Kidney glomerular epithelial cell (primary cell): ENCODE measurements at regions not wholly inside any gene's neighbourhood (a gene's known extent, or its start where the extent isn't known, plus 50 kb on each side); places are given as distances from the start of the nearest gene placed in this dataset.

Source experiments
- DNase-seq: peaks from one replicate; lab custom pipeline; 2025; lab: John Stamatoyannopoulos, UW

DNA sequence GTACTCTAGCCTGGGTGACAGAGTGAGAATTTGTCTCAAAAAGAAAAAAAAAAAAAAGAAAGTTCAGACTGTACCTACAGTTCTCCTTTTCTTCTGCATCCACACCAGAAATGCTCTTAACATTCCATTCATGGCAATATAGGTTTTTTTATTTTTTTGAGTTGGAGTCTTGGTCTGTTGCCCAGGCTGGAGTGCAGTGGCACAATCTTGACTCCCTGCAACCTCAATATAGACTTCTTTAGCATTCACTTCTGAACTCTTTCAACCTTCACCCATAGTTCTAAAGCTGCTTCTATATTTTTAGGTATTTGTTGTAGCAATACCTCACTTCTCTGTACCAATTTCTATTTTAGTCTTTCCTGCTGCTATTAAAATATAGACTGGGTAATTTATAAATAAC is 1095.7 kb downstream of the FLRT2 start:
- DNase-seq: no peak

DNA sequence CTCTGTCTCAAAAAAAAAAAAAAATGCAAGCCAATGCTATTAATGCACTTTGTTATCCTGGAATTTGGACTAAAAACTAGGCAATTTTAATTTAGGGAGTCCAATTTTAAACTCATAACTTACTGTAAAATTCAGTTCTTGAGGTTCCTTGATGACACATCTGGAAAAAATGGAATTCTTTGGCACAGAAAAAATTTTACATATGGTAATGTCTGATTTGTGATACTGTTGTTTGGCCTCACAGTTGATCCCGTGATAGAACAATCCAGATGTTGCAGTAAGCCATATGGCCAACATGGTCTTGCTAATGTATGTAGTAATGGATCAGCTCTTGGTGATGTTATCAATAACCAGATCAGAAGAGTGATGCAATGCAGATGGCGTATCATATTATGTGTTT is 1089.8 kb downstream of the FLRT2 start:
- DNase-seq: no peak

DNA sequence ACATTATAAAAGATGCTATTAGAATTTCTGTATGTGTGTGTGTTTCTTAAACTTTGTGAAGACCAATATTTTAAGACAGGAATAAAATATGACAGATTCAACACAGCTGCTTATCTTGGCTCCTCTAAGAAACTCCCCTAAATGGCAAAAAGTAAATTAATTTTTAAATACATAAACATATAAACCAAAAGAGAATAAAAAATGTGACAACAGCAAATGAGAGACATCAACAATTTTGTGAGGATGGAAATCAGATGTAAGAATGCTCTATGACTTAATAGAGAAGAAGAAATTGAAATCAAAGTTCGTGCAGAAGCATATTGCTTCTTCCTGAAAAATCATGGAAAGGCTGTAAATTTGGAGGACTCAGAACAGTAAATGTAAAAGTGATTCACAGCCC is 1083.8 kb downstream of the FLRT2 start:
- no peak for DNase-seq

DNA sequence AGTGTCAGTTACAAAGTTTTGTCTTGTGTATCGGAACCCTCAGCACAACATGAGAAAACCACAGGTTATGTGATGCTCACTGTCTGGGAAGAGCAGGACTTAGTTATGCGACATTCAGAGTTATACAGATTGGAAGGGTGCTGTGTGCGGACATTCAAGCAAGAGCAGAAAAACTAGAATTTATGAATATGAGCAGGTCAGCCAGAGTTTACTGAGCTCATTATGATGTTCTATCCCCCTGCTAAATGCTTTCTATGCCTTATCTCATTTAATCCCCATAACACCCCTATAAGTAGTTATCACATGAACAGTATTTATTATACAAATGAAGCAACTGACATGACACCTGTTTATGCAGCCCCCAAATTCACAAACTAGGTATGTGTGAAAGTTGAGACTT is 1083.2 kb downstream of the FLRT2 start:
- DNase-seq: no peak

DNA sequence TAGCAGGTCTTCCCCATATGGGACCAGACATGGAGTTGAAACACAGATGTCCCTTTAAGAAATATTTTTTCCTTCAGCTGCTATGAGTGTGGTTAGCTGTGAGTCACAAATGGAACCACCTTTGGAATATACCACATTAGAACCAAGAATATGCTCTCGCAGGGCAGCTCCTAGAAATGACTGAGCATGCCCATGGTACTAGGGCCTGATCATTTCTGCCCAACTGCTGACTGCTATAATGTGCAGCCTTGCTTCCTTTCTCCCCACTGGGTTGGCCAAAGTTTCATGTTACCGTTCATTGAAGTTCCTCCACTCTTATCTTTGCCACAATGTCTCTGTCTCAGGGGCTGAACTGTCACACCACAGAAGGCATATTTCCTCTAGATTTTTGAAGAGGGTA is 1074.6 kb downstream of the FLRT2 start:
- no peak for DNase-seq

DNA sequence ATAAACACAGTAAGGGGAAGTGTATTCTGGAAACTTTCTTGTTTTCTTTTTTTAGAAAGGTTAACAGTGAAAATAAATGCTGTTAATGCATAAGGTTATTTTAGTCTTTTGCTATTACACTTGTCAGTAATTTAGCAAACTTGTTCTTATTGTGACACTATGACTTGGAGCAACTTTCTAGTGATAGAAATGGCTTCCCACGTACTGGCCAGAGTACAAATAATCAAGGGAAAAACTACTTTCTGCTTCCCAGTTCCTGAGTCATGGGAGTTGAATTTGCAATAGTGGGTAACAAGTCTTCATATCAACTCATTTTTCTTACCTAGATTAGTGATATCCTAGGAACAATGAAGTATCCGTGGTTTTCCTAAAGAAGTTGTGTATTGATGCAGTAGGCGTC is 1072.3 kb downstream of the FLRT2 start:
- DNase-seq: no peak

DNA sequence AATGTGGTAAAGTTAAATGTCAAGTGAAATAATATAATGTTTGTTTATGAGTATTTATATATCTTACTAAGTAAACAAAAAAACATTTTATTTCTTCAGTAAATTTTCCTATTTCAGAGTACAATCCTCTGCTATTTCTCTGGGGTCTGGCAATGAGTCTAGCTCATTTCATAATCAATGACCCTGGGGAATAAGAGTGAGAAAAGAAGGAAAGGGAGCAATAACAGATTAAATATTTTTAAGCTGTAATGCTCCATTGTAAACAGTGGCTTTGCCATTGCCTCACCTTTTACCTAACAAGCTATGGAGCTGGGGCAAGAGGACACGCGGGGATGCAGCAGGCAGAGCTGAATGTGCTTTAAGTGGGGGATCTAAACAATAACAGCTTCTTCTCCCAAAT is 1071.9 kb downstream of the FLRT2 start:
- DNase-seq: no peak

DNA sequence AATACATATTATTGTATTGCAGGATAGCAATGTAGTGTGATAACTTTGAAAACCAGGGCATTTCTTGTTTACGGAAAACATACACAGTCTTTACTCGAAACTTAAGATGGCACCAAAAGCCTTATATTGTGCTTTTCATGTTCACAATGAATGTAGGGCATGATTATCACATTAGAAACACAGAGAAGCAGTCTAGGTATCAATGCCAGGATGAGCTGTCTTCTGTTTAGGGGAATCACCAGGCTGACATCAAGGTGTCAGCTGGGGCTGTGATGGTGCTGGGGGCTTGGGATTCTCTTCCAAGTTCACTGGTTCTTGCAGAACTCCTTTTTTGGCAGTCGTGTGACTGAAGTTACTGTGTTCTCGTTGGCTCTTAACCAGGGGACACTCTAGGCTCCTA is 1067.3 kb downstream of the FLRT2 start:
- DNase-seq: no peak

DNA sequence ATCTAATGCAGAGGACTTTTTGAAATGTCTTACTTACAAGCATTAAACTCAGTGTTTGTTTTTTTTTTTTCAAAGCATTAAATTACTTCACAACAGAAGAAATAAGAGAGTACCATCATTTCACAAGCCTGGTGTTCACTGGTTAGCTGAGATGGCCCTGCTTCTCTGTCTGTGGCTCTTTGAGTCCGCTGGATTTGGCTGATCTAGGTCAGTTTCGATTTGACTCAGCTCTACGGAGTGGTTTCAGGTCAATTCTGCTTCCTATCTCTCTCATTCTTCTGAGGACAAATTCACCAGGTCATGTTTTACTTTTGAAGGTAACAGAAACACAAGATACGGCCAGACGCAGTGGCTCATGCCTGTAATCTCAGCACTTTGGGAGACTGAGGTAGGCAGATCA is 1066.1 kb downstream of the FLRT2 start:
- no peak for DNase-seq

DNA sequence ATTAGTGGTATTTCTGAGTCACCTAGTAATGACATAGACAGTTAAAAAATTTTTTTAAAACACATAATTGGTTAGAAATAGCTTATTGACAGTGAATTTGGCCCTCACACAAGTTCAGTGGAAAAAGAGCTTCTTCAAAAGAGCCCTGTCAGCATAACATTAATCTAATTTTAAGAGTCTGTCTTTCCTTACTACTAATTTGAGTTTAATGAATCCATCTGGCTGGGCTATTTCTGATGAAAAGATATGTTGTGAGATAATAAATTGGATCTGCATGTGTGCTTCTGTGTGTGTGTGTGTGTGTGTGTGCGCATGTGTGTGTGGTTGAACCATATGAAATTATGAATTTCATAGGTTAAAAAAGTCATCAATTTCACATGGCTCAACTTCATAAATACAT is 1045.2 kb downstream of the FLRT2 start:
- DNase-seq: no peak

DNA sequence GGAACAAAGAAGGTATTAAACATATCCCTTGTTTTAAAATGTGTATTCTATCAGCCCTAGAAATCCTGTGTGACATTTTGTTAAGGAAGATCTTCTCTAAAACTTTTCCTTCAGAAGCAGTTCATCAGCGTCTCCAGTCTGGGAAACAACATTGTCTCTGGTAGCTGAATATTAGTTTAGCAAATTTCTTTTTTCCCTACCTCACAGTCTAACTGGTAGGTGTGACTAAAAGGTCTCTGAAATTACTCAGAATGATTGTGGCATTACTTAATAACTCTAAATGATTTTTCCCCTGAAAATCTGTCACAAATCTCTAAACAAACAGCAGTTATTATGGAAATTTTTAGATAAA is 1044.8 kb downstream of the FLRT2 start:
- DNase-seq: no peak

DNA sequence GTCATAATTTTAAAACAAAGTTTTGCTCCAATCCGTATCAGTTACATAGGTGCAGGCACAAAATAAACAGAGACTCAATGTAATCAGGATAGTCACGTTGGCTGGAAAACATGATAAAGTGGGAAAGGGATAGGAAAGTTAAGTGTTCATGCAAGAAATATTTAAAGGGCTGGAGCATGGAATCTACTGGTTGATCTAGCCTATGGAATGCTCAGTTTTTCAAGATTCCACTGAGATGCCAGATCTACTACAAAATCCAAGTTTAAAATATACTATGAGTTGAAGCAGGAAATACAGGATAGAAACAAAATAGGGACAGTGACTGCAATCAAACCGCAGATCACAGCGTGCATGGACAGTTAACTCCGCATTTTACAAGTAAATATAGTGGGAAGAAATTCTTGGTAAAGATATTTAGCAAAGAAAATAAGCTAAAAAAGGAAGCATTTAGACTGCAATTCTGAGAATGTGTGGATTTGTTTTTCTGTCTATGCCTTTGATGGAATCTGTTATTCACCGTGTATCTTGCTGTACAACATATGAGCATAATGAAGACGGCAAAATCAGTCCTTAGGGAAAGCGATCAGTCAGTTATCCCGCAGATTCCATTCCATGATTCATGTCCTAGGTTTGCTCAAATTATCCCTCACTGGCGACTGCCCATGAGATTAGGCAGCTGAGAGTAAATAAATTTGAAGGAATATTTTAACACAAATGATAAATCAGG is 1044.3 kb downstream of the FLRT2 start:
- no peak for DNase-seq

DNA sequence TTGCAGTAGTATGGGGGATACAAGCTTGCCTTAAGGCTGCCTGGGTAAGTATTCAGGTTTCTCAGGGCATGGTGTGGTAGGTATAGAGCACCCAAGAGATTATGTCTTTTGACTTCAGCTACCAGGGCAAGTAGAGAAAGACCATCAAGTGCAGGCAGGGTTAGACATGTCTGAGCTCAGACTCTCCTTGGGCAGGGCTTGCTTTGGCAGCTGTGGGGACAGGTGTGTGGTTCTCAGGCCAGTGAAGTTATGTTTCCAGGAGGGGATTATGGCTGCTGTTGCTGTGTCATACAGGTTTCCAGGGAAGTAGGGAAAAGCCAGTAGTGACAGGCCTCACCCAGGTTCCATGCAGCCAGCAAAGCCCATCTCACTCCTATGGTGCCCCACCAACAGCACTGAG is 1040.4 kb downstream of the FLRT2 start:
- no peak for DNase-seq

DNA sequence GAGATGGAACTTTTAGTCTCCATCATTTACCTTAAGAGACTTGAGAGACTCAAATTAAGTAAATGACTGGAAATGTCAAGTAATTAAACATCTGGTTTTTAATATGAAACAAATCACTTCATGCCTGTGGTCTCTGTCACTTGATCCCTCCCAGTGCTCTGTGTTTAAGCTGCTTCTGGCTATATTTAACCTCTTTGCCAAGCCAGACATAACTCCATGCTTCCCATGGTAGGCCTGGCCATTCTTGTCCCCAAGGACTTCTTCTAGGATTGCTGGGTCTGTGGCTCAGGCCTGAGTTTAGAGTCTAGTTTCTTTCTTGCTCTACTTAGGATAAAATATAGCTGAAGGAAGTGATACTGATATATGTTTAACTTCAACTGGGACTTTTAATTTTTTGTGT is 1013.6 kb downstream of the FLRT2 start:
- no peak for DNase-seq

DNA sequence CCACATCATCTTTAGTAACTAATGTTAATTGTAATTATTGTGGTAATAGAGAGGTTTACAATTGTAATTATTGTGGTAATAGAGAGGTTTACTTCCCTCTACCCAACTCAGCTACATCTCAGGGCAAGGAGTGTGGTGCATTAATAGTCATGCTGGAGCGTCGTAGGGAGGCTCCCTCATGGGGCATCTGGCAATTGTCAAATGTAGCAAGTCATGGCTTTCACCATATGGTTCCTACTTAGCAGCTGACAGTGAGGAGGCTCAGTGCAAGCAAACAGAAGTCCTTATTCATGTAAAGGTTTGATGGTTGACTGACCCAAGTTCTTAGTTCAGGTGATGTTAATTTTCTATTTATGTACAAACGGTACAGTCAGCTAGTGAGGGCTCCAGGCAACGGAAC is 1012.0 kb downstream of the FLRT2 start:
- DNase-seq: no peak

DNA sequence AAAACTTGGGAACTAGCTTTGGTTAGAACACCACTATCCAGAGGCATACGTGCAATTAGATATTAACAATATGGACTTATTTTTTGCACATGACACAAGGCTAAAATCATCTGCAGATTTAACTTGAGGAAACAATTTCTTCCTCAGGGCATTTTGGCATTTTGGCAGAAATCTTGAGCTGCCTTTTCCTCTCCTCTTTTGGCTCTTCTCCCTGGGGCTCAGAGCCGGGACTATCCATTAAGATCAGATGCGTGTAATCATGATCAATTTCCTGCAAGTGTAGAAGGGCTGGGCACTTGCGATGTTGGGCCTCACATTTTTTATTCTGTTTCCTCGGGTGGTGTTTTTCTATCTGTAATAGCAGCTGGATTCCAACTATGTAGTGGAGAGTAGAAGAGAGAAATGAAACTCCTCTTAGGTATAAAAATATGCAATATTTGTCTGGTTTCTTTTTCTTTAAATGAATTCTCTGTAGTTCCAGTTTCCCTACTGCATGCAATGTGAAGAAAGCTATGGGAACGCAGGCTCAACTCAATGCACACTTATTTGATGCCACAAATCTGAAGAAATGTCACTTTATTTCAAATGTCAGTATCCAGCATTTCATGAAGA is 1010.8 kb downstream of the FLRT2 start:
- no peak for DNase-seq

DNA sequence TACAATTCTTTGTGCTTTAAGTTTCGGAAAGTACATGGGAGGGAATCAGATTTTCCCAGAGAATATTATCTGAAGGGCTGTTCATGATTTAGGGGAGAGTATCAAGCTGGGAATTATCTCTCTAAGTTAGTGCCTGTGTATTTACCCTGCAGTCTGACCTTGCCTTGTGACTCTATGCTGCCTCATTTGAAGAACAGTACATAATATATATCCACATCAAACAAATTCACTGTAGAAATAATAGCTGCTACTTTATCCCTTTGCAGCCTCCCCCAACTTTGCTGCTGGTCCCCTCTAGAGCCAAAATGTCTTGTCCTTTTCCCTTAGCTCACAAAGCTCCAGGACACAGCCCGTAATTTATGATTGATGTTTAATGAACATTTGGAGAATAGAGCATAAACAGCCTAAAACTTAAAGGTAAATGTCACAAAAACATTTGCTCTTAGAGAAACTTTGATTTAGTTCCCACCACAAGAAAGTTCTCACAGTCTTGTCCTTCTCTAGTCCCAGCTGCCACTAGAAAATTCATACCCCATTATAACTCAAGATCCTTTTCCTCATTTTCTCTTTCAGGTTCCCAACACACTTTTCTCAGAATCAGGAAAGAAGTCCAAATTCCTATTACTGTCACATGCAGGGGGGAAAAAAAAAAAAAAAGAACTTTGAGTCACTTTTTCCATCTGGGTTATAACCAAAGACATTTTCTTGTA is 1009.6 kb downstream of the FLRT2 start:
- DNase-seq: no peak

DNA sequence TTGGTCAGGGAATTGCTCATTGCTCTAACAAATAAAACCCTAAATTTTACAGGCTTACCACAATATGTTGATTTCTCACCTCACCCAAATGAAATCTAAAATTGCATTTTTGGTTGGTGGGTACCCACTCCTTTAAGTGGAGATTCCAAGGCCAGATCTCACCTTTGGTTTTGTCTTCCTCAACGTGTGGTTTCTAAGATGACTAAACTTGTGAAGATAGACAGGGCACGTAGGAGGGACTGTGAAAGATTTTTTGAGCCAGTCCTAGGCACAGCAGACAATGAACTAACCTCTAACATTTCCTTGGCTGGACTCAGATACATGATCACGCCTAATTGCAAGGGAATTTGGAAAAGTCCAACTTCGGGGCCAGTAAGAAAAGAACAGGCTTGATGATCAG is 1003.9 kb downstream of the FLRT2 start:
- no peak for DNase-seq

DNA sequence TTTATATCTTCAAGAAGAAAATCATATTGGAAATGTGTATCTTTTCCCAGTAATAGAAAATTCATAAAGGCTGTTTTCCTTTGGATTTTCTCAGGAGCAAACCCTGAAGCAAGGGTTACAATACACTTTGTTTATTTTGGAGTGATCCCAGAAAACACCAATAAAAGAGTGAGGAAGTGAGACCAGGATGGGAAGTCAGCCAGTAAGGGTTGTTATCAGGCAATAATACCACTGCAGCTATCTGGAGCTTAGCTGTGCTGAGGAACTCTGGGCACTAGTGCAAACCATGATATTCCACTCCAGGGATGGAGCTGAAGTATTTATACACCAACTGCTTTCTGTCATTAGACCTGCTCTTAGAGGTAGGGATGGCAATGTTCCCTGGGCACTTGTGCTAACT is 1002.3 kb downstream of the FLRT2 start:
- DNase-seq: no peak

DNA sequence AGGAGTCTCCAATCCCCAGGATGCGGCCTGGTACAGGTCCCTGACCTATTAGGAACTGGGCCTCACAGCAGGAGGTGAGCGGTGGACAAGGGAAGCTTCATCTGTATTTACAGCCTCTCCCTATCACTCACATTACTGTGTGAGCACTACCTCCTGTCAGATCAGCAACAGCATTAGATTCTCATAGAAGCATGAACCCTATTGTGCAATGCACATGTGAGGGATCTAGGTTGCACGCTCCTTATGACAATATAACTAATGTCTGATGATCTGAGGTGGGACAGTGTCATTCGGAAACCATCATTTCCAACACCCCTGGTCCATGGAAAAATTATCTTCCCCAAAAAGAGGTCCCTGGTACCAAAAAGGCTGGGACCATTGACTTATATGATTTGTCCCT is 1000.5 kb downstream of the FLRT2 start:
- DNase-seq: no peak

DNA sequence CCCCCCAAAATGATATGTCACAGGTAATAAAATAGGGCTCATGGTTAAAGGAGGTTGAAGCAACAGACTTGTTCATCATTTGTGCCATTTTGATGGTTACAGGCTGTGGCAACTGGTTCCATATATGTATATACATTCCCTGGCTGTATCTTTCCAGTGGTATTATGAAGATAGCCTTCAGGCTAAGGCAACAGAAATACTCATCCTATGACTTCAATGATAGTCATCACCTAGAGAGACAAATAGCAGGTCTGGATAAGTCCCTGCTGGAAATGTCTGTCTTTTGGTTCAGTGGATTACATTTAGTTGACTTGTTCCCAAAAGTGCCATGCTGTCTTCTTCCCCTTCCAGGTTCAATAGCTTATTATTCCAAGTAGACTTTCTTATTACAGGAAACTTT is 997.4 kb downstream of the FLRT2 start:
- DNase-seq: no peak

DNA sequence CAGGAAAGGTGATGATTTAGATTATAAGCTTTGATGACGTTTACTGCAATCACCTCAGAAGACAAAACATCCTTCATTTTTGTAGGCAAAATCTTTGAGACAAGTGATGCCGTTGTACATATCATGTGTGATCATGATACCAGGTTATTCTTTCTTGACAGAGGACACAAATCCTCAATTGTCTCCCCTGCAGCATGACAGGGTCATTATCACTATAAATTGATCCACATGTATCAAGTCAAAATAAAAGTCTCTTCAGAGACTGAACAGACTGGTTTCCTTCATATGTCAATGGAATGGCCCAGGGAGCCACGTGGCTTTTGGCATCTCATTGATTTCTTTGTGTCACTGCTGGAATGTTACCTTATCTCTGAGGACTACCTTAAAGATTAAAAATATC is 995.7 kb downstream of the FLRT2 start:
- no peak for DNase-seq

DNA sequence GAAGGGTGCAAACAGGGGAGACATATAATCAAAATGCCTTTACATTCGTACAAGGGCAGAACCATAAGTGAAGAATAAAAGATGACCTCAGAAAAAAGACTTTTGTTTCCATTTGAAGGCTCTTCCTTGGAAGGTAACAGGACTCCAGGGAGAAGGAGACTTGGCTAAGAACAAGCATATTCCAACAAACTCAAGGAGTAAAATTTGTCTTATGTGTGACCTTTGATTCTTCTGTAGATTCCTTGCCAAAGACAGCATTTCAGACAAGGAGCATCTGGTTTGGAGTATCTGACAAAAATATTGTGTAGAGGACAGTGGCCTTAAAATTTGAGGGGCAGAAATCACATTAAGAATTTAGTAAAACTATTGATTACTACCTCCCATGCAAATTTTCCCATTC is 991.9 kb downstream of the FLRT2 start:
- no peak for DNase-seq
